ENCODE measurements at regions not wholly inside any gene's neighbourhood (a gene's known extent, or its start where the extent isn't known, plus 50 kb on each side); places are given as distances from the start of the nearest gene placed in this dataset.

DNA sequence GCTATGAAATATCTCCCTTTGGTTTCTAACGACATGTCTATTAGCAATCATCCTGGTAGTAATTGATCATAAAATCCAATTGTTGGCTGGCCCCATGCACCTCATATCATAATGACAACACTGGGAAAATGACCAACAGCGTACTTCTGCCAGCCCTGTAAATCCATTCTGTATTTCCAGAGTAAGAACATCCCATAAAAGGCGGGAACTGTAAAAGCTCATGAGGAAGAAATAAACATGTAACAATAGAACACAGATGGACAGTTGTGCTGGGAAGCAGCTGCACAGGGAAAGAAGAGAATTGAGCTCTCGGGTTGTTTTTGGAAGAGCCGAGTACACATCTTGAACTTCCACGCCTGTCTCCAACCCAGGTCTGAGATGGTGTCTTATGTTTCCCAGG lies 218.7 kb downstream of the CMPK2 start:
- Histone ChIP-seq H3K4me3 (ENCODE audit: low read length in 2 of 2) (no peak overlapping the region), H3K4me1 (ENCODE audit: control insufficient read depth in 2 of 2, insufficient read depth in 2 of 2, low read length in 2 of 2) (no peaks in the 10 kb centered on the region)
- 95% methylated on average over 6 of the region's 6 CpGs for WGBS

DNA sequence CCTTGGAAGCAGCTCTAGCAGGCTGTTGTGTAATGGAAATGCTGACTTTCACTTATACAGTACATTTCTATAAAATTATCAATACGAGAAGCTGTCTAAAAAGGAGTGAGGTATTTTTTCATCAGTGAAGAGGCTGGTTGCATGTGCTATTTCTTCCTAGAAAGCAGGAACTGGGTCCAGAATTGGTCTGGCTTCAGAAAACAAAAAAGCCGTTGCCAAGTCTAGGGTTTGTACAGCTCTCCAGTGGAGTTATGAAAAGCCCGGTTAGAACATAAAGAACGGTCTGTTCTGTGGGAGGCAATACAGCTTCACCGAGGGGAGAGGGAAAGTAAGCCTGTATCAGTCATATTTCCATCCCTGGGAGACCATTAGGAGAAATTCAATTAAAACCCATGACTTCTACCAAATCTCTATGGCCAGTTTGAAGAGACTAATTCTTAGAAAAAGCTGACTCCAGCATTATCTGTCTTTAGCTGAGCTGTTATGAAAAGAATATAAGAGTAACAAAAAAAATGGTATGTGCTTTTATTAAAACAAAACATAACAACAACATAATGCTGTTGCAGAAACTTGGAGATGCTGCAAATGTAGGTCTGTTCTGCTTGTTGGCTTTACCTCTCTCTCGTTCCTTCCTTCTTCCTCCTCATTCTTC lies 217.0 kb downstream of the CMPK2 start:
- Histone ChIP-seq H3K4me1 (ENCODE audit: control insufficient read depth in 2 of 2, insufficient read depth in 2 of 2, low read length in 2 of 2) (no peaks in the 10 kb centered on the region), H3K9me3 (ENCODE audit: control insufficient read depth in 2 of 2, insufficient read depth in 1 of 2, low read length in 1 of 2) (no peaks in the 10 kb centered on the region), H3K27ac (ENCODE audit: low read depth in 1 of 2, low read length in 1 of 2) (no peak overlapping the region), H3K36me3 (ENCODE audit: control insufficient read depth in 2 of 2, insufficient read depth in 2 of 2, low read length in 1 of 2) (no peaks in the 10 kb centered on the region), H3K4me3 (ENCODE audit: low read length in 2 of 2) (no peak overlapping the region), H3K27me3 (ENCODE audit: control insufficient read depth in 2 of 2, insufficient read depth in 1 of 2, low read length in 1 of 2) (no peaks in the 10 kb centered on the region)
- 86% methylated on average over 6 of the region's 6 CpGs for WGBS
- no peak for DNase-seq (ENCODE audit: low read depth in 6 of 9, low spot score in 9 of 9)

More for the DNA sequence above, 218.7 kb downstream of the CMPK2 start:
- Histone ChIP-seq H3K9me3 (ENCODE audit: control insufficient read depth in 2 of 2, insufficient read depth in 1 of 2, low read length in 1 of 2) (no peaks in the 10 kb centered on the region), H3K36me3 (ENCODE audit: control insufficient read depth in 2 of 2, insufficient read depth in 2 of 2, low read length in 1 of 2) (no peaks in the 10 kb centered on the region), H3K27ac (ENCODE audit: low read depth in 1 of 2, low read length in 1 of 2) (no peak overlapping the region), H3K27me3 (ENCODE audit: control insufficient read depth in 2 of 2, insufficient read depth in 1 of 2, low read length in 1 of 2) (no peaks in the 10 kb centered on the region)
- no peak for DNase-seq (ENCODE audit: low read depth in 6 of 9, low spot score in 9 of 9)

DNA sequence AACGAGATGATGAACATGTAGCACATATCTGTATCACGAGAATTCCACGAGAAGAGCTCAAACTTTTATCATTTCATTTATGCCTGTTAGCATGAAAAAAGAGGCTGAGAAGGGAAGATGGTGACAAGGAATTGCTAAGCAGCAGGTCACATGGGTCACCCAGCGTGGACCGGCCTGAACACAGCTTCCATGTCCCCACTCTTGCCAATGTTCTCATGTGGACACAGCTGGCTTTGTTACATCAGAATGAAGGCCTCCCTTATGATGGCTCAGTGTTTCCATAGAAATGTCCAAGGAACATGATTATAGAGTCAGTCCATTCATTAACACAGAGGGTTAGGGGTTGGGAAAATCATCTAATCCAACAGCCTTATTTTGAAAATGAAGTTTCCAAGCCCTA lies 215.4 kb downstream of the CMPK2 start:
- Histone ChIP-seq H3K36me3 (ENCODE audit: control insufficient read depth in 2 of 2, insufficient read depth in 2 of 2, low read length in 1 of 2) (no peaks in the 10 kb centered on the region), H3K27me3 (ENCODE audit: control insufficient read depth in 2 of 2, insufficient read depth in 1 of 2, low read length in 1 of 2) (no peaks in the 10 kb centered on the region), H3K4me1 (ENCODE audit: control insufficient read depth in 2 of 2, insufficient read depth in 2 of 2, low read length in 2 of 2) (no peaks in the 10 kb centered on the region), H3K9me3 (ENCODE audit: control insufficient read depth in 2 of 2, insufficient read depth in 1 of 2, low read length in 1 of 2) (no peaks in the 10 kb centered on the region), H3K4me3 (ENCODE audit: low read length in 2 of 2) (no peak overlapping the region), H3K27ac (ENCODE audit: low read depth in 1 of 2, low read length in 1 of 2) (no peak overlapping the region)
- no peak for DNase-seq (ENCODE audit: low read depth in 6 of 9, low spot score in 9 of 9)
- 95% methylated on average over 5 of the region's 5 CpGs for WGBS

DNA sequence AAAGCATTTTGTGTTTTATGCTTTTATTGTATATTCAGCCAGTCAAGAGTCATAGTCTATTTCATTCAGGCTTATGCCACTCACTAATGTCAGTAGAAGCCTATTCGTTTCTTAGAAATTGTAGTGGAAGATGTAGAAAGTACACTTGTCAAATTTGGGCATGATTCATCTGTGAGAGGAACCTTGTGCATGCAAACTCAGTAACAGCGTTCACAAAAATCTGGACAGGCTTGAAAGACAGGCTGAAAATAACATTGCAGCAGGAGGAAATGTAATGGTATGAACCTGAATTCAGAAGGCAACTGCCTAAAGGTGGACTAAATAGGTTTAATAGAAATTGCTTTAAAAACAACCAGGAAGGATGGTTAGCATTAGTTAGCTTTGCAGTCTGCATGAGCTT lies 213.5 kb downstream of the CMPK2 start:
- H3K36me3 ChIP-seq (ENCODE audit: control insufficient read depth in 2 of 2, insufficient read depth in 2 of 2, low read length in 1 of 2): no peaks in the 10 kb centered on the region
- no peak overlapping the region for H3K27ac ChIP-seq (ENCODE audit: low read depth in 1 of 2, low read length in 1 of 2)
- WGBS: 88% methylated on average over 2 of the region's 2 CpGs
- H3K4me3 ChIP-seq (ENCODE audit: low read length in 2 of 2): no peak overlapping the region
- H3K4me1 ChIP-seq (ENCODE audit: control insufficient read depth in 2 of 2, insufficient read depth in 2 of 2, low read length in 2 of 2): no peaks in the 10 kb centered on the region
- no peak for DNase-seq (ENCODE audit: low read depth in 6 of 9, low spot score in 9 of 9)
- H3K27me3 ChIP-seq (ENCODE audit: control insufficient read depth in 2 of 2, insufficient read depth in 1 of 2, low read length in 1 of 2): no peaks in the 10 kb centered on the region
- H3K9me3 ChIP-seq (ENCODE audit: control insufficient read depth in 2 of 2, insufficient read depth in 1 of 2, low read length in 1 of 2): no peaks in the 10 kb centered on the region

DNA sequence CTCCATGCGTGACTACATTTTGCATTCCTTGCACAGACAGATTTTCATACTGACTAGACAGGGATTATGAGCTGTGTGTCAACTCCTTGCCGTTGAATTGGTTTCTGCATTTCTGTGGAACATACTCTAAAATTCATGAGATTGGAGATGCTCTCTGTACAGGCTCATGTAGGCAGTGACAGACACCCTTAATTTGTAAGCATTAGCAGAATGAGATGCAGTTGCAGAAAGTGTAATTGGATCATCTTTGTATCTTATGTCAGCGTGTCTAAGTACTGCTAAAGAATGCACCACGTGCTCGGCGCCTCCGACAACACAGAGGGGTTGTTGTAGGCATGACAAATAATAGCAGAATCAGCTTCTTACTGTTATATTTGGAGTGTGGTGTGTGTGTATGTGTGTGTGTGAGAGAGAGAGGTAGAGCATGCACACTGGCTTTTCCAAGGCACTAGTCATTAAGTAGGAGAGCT lies 212.4 kb downstream of the CMPK2 start:
- H3K9me3 ChIP-seq (ENCODE audit: control insufficient read depth in 2 of 2, insufficient read depth in 1 of 2, low read length in 1 of 2): no peaks in the 10 kb centered on the region
- H3K4me1 ChIP-seq (ENCODE audit: control insufficient read depth in 2 of 2, insufficient read depth in 2 of 2, low read length in 2 of 2): no peaks in the 10 kb centered on the region
- no peak overlapping the region for H3K4me3 ChIP-seq (ENCODE audit: low read length in 2 of 2)
- no peaks in the 10 kb centered on the region for H3K36me3 ChIP-seq (ENCODE audit: control insufficient read depth in 2 of 2, insufficient read depth in 2 of 2, low read length in 1 of 2)
- no peak for DNase-seq (ENCODE audit: low read depth in 6 of 9, low spot score in 9 of 9)
- no peaks in the 10 kb centered on the region for H3K27me3 ChIP-seq (ENCODE audit: control insufficient read depth in 2 of 2, insufficient read depth in 1 of 2, low read length in 1 of 2)
- WGBS: 89% methylated on average over 7 of the region's 7 CpGs
- H3K27ac ChIP-seq (ENCODE audit: low read depth in 1 of 2, low read length in 1 of 2): no peak overlapping the region

DNA sequence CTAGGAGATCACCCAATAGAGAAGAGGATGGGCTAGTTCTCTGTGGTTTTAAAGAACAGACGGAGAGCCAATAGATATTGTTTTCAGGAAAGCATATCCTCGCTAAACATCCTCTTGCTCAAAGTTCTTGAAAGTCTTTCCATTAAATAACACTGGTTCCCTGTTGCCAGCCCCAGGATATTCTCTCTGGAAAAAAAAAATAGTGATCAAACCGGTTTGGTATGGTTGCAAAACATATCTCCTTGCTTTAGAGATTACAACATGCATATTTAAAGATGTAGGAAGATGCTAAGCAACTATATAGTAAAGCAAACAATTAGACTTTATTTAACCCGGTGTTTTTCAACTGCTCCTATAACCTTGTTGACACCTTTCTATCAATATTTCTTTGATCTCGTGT lies 211.4 kb downstream of the CMPK2 start:
- no peak overlapping the region for H3K4me3 ChIP-seq (ENCODE audit: low read length in 2 of 2)
- DNase-seq (ENCODE audit: low read depth in 6 of 9, low spot score in 9 of 9): no peak
- H3K9me3 ChIP-seq (ENCODE audit: control insufficient read depth in 2 of 2, insufficient read depth in 1 of 2, low read length in 1 of 2): no peaks in the 10 kb centered on the region
- no peak overlapping the region for H3K27ac ChIP-seq (ENCODE audit: low read depth in 1 of 2, low read length in 1 of 2)
- no peaks in the 10 kb centered on the region for H3K27me3 ChIP-seq (ENCODE audit: control insufficient read depth in 2 of 2, insufficient read depth in 1 of 2, low read length in 1 of 2)
- no peaks in the 10 kb centered on the region for H3K36me3 ChIP-seq (ENCODE audit: control insufficient read depth in 2 of 2, insufficient read depth in 2 of 2, low read length in 1 of 2)
- H3K4me1 ChIP-seq (ENCODE audit: control insufficient read depth in 2 of 2, insufficient read depth in 2 of 2, low read length in 2 of 2): no peaks in the 10 kb centered on the region
- WGBS: 72% methylated on average over 5 of the region's 5 CpGs

DNA sequence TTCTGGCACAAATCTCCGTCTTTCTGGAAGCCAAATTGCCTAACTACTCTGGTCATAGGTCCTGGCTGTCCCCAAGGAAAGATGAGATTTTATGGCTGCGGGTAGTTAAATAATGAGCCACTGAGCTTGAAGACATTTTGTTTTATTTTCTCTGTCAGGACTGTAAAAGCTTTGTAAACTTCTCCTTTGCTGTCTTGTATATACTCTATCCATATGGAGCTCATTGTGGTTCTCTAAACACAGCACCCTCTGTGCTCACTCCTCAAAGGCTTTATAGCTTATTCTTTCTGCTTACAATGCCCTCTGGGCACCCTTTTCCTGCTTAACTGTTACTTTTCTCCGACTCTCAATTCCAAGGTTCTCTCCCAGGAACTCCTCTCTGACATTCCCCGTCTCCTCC lies 209.1 kb downstream of the CMPK2 start:
- Histone ChIP-seq H3K9me3 (ENCODE audit: control insufficient read depth in 2 of 2, insufficient read depth in 1 of 2, low read length in 1 of 2) (no peaks in the 10 kb centered on the region), H3K4me1 (ENCODE audit: control insufficient read depth in 2 of 2, insufficient read depth in 2 of 2, low read length in 2 of 2) (no peaks in the 10 kb centered on the region), H3K4me3 (ENCODE audit: low read length in 2 of 2) (no peak overlapping the region), H3K36me3 (ENCODE audit: control insufficient read depth in 2 of 2, insufficient read depth in 2 of 2, low read length in 1 of 2) (no peaks in the 10 kb centered on the region), H3K27me3 (ENCODE audit: control insufficient read depth in 2 of 2, insufficient read depth in 1 of 2, low read length in 1 of 2) (no peaks in the 10 kb centered on the region), H3K27ac (ENCODE audit: low read depth in 1 of 2, low read length in 1 of 2) (no peak overlapping the region)
- no peak for DNase-seq (ENCODE audit: low read depth in 6 of 9, low spot score in 9 of 9)
- 88% methylated on average over 4 of the region's 4 CpGs for WGBS

DNA sequence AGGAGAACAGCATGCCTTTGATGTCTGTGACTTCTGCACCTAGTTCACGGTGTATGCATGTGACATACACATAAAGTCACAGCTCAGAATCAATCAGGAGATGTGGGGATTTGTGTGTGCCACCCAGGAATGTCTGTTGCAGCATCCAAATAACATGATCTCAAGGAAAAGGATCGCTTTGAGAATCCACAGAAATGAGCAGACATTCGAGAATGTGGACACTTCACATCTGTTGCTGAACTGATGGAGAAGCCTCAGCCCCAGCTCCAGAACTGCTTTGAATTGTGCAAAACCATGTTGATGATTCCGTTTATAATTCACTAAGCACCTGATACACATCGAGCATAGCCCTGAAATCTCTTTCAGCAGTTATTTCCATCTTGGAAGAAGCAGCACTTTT lies 208.6 kb downstream of the CMPK2 start:
- 95% methylated on average over 5 of the region's 5 CpGs for WGBS
- H3K36me3 ChIP-seq (ENCODE audit: control insufficient read depth in 2 of 2, insufficient read depth in 2 of 2, low read length in 1 of 2): no peaks in the 10 kb centered on the region
- no peaks in the 10 kb centered on the region for H3K9me3 ChIP-seq (ENCODE audit: control insufficient read depth in 2 of 2, insufficient read depth in 1 of 2, low read length in 1 of 2)
- no peaks in the 10 kb centered on the region for H3K27me3 ChIP-seq (ENCODE audit: control insufficient read depth in 2 of 2, insufficient read depth in 1 of 2, low read length in 1 of 2)
- no peak overlapping the region for H3K27ac ChIP-seq (ENCODE audit: low read depth in 1 of 2, low read length in 1 of 2)
- DNase-seq (ENCODE audit: low read depth in 6 of 9, low spot score in 9 of 9): no peak
- no peaks in the 10 kb centered on the region for H3K4me1 ChIP-seq (ENCODE audit: control insufficient read depth in 2 of 2, insufficient read depth in 2 of 2, low read length in 2 of 2)
- no peak overlapping the region for H3K4me3 ChIP-seq (ENCODE audit: low read length in 2 of 2)

DNA sequence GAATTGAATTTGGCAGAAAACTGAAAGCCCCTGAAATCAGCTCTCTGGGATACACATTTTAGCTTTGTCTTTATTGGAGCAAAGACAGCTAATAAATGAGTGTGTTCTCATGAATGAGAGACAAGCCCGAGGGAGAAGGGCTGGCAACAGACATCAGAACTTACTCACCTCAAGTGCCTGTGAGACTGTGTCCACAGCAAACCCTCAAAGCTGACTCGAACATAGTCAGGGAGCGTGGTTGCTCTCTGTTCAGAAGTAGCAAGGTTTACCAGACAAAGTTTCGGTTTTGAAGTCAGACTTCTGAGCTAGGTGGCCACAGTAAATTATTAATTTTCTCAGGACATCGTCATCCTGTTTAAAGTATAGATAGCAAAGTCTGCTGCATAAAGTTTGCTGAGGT lies 207.9 kb downstream of the CMPK2 start:
- H3K4me1 ChIP-seq (ENCODE audit: control insufficient read depth in 2 of 2, insufficient read depth in 2 of 2, low read length in 2 of 2): no peaks in the 10 kb centered on the region
- H3K36me3 ChIP-seq (ENCODE audit: control insufficient read depth in 2 of 2, insufficient read depth in 2 of 2, low read length in 1 of 2): no peaks in the 10 kb centered on the region
- no peaks in the 10 kb centered on the region for H3K9me3 ChIP-seq (ENCODE audit: control insufficient read depth in 2 of 2, insufficient read depth in 1 of 2, low read length in 1 of 2)
- WGBS: 68% methylated on average over 5 of the region's 5 CpGs
- no peaks in the 10 kb centered on the region for H3K27me3 ChIP-seq (ENCODE audit: control insufficient read depth in 2 of 2, insufficient read depth in 1 of 2, low read length in 1 of 2)
- H3K4me3 ChIP-seq (ENCODE audit: low read length in 2 of 2): no peak overlapping the region
- no peak for DNase-seq (ENCODE audit: low read depth in 6 of 9, low spot score in 9 of 9)
- no peak overlapping the region for H3K27ac ChIP-seq (ENCODE audit: low read depth in 1 of 2, low read length in 1 of 2)
